K562 (cell line): ENCODE measurements at regions not wholly inside any gene's neighbourhood (a gene's known extent, or its start where the extent isn't known, plus 50 kb on each side); places are given as distances from the start of the nearest gene placed in this dataset.

Source experiments
- CTCF ChIP-seq, 3 experiments: IDR thresholded peaks in 2 of 3; conservative IDR thresholded peaks in 1 of 3; 2 replicates each; pipeline ENCODE4 v1.5.1; 2011 to 2012; ENCODE audit warnings: low read length in 3 of 3, mild to moderate bottlenecking in 3 of 3, control low read depth in 2 of 3, improper control_type of control experiment in 1 of 3, inconsistent platforms in 1 of 3, low read depth in 1 of 3, mixed read lengths in 1 of 3, moderate library complexity in 1 of 3; ENCODE audit not compliant: insufficient read depth in 2 of 3
- E2F1 ChIP-seq: sonication (generic); formaldehyde crosslinking; IDR thresholded peaks from 2 replicates; pipeline ENCODE4 v1.8.1; 2023; ENCODE audit warnings: mild to moderate bottlenecking, missing genetic modification reagents, moderate library complexity
- E2F6 ChIP-seq, 2 experiments: IDR thresholded peaks; 2 replicates each; pipeline ENCODE4 v1.6.1; 2011; ENCODE audit warnings: borderline replicate concordance in 1 of 2, control low read depth in 1 of 2, low read depth in 1 of 2, low read length in 1 of 2, mild to moderate bottlenecking in 1 of 2, mixed read lengths in 1 of 2, moderate library complexity in 1 of 2; ENCODE audit not compliant: insufficient read depth in 1 of 2, insufficient read length in 1 of 2, poor library complexity in 1 of 2, severe bottlenecking in 1 of 2; ENCODE audit errors: extremely low read depth in 1 of 2
- EP300 ChIP-seq: IDR thresholded peaks from 2 replicates; pipeline ENCODE4 v1.6.1; 2012; ENCODE audit warnings: low read length, improper control_type of control experiment
- KAT8 ChIP-seq: fragments of 450-650 bp; IDR thresholded peaks from 2 replicates; pipeline ENCODE4 v1.6.1; 2016; ENCODE audit warnings: low read depth, mild to moderate bottlenecking
- PHF21A ChIP-seq: fragments of 450-650 bp; IDR thresholded peaks from 2 replicates; pipeline ENCODE4 v1.6.1; 2017; ENCODE audit warnings: low read depth, borderline replicate concordance
- POLR2A ChIP-seq: fragments of 450-650 bp; conservative IDR thresholded peaks from 2 replicates; pipeline ENCODE4 v1.6.1; 2016
- PRMT5 ChIP-seq: sonication (generic); formaldehyde crosslinking; IDR thresholded peaks from 2 replicates; pipeline ENCODE4 v1.5.0; 2020; ENCODE audit warnings: missing genetic modification reagents
- RFX1 ChIP-seq: fragments of 450-650 bp; IDR thresholded peaks from 2 replicates; pipeline ENCODE4 v1.6.1; 2016; ENCODE audit warnings: mild to moderate bottlenecking, moderate library complexity
- TEAD1 ChIP-seq, 2 experiments: fragments of 450-650 bp in 1 of 2; sonication (generic) in 1 of 2; formaldehyde crosslinking; IDR thresholded peaks; 2 replicates each; pipeline versions ENCODE4 v1.4.0 to v1.8.0; 2020 to 2022; ENCODE audit warnings: mild to moderate bottlenecking in 2 of 2, missing genetic modification reagents in 1 of 2
- ZBTB17 ChIP-seq: fragments of 450-650 bp; formaldehyde crosslinking; IDR thresholded peaks from 2 replicates; pipeline ENCODE4 v1.4.0; 2020; ENCODE audit warnings: mild to moderate bottlenecking
- ZNF134 ChIP-seq: fragments of 250-450 bp; sonication (Bioruptor Pico); conservative IDR thresholded peaks from 2 replicates; pipeline ENCODE4 v1.4.0; 2020
- ZNF561 ChIP-seq: fragments of 450-650 bp; formaldehyde crosslinking; conservative IDR thresholded peaks from 2 replicates; pipeline ENCODE4 v1.4.0; 2020; ENCODE audit warnings: mild to moderate bottlenecking, moderate library complexity

- TF ChIP-seq ZNF134 (CRISPR knock-in tag) (peak; percentile 44; the same call in 1 of the 2 replicates), RFX1 (no peak), POLR2A (no peak), KAT8 (no peak), ZNF561 (no peak), E2F1 (CRISPR knock-in tag) (no peak), PHF21A (no peak), TEAD1 (CRISPR knock-in tag; IDR thresholded peaks at IDR 0.05) (peak in 1 of 2 experiments; percentile 81; a peak in 2 of 4 replicates), EP300 (no peak), PRMT5 (CRISPR knock-in tag) (no peak), CTCF (IDR thresholded peaks at IDR 0.05 in 2 of 3, conservative IDR thresholded peaks at IDR 0.05 in 1 of 3; ENCODE audit: insufficient read depth in 2 of 3, low read depth in 1 of 3, low read length in 3 of 3) (no peak), ZBTB17 (peak; percentile 82; the same call in 1 of the 2 replicates), E2F6 (IDR thresholded peaks at IDR 0.05; ENCODE audit: borderline replicate concordance in 1 of 2, extremely low read depth in 1 of 2, insufficient read depth in 1 of 2, insufficient read length in 1 of 2, low read depth in 1 of 2, low read length in 1 of 2, poor library complexity in 1 of 2, severe bottlenecking in 1 of 2) (no peak)
These were observed 1105.5 kb upstream of the TMEM132C start for GRCh38 chr12:127161466-127161865.
